Activated CD4-positive, alpha-beta T cell treated with anti-CD3 and anti-CD28 coated beads, Interleukin-2, amount 50 U/mL, for 48 hours (primary cell): ENCODE measurements at regions not wholly inside any gene's neighbourhood (a gene's known extent, or its start where the extent isn't known, plus 50 kb on each side); places are given as distances from the start of the nearest gene placed in this dataset.
"Not testable (repeated sequence)": the region's sequence is repeated elsewhere in the genome, so short reads cannot be mapped to it uniquely, and the experiment has no call there.

ENCODE experiments used
- DNase-seq, 2 experiments: peaks; one replicate each; pipeline ENCODE4 v3.0.0-alpha.2; 2020

DNA sequence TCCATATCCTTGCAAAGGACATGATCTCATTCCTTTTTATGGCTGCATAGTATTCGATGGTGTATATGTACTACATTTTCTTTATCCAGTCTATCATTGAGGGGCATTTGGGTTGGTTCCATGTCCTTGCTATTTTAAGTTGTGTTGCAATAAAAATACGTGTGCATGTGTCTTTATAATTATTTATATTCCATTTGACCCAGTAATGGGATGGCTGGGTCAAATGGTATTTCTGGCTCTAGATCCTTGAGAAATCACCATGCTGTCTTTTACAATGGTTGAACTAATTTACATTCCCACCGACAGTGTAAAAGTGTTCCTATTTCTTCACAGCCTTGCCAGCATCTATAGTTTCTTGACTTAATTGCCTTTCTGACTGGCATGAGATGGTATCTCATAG lies 972.6 kb upstream of the KCND2 start:
- not testable (repeated sequence) for DNase-seq

DNA sequence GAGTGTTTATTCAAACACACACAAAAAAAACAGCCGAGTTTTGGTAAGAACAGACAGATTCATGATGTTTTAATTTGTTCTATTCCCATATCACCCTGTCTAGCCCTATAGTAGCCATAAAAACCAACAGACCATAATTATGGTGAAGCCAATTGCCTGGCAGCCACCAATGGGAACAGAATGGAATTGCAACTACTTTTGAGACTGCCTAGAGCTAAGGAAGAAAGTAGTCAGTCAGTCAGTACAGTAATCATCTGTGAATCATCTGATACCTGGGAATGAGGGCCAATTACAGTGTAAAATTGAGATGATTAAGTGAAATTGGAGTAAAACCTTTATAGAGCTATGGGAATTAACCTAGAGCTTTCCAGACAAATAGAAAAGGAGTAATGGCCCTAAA lies 952.7 kb upstream of the KCND2 start:
- DNase-seq = no peak

DNA sequence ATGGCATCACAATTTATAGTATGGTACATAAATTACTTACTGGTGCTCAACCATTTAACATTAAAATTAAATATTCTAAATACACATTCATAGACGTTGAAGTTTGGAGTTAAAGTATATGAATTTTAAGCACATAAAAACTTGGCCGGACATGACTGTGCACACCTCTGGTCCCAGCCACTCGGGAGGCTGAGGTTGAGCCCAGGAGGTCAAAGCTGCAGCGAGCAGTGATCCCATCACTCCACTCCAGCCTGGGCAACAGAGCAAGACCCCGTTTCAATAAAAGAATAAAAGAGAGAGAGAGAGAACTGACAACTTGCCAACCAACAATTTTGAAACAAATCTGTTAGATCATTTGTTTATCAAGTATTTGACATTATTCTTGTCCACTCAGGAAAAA lies 943.3 kb upstream of the KCND2 start:
- no peak for DNase-seq

DNA sequence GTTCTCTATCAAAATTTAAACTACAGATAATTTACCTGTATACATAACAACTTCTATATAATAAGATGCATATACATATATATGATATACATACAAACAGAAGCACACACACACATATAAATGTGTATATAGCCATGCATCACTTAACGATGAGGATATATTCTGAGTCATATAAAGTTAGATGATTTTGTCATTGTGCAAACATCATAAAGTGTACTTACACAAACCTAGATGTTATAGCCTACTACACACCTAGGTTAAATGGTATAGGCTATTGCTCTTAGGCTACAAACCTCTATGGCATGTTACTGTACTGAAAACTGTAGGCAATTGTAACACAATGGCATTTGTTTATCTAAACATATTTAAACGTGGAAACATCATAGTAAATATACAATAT lies 937.6 kb upstream of the KCND2 start:
- DNase-seq = no peak

DNA sequence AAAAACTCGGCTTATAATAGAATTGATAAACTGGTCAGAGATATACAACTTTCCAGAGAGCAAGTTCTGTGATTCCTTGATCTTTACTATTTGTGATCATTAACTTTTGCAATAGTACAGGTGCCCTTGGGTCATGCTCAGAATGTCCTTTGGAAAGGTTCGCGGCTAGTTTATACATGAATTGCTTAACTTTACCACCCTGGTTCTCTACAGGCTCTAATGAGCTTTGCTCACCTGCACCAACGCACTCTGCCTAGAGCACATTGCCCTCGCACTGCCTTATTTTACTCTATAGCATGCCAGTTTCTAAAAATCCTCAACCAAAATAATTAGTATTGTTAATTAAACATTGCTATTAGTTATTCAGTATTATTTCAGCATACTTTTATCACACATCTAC lies 931.2 kb upstream of the KCND2 start:
- DNase-seq = no peak

DNA sequence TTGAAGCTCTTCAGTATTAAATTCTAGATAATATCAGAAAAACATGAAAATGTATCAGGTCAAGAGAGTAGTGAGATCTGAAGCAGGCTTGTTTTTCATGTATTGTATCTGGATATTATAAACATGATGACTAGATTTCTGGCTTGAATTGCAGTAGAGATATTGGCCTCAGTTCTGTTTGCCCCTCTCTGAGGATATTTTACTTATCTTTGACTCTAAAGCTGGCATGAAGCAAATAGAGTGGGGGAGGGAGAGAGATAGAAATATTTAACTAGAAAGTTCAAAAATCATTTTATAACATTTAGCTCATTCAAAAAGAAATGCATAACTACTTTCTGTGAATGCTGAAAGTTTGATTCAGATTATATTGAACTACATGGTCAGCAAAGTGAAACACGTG lies 929.7 kb upstream of the KCND2 start:
- no peak for DNase-seq

DNA sequence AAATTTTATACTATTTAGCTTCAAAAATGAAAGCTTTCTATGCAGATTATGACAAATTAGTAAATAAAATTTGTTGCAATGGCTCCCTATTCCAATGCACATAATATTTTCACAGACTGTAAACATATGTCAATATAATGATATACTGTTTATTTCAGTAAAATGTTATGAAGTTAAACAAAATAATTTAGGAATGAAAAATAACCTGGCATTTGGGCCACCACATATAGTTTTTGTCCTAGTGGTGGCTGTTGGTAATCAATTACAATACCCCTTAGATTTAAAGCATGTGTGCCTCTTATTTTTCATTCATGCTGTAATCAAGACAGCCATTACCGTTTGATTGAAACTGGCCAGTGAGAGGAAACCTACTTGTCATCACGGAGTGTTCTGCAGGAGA lies 928.5 kb upstream of the KCND2 start:
- no peak for DNase-seq

DNA sequence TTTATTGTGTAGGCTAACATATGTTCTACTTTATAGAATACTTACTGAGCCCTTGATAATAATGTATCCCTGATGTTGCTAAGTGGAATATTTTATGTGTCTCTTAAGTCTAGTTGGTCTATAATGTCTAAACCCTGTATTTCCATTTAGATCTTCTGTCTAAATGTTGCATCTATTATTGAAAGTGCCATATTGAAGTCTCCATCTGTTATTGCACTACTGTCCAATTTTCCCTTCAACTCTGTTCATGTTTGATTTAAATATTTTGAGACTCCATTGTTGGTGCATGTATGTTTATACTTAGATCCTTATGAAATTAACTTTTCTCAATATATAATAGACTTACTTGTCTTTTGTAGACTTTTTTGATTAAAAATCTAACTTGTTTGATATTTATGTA lies 924.5 kb upstream of the KCND2 start:
- DNase-seq = no peak

DNA sequence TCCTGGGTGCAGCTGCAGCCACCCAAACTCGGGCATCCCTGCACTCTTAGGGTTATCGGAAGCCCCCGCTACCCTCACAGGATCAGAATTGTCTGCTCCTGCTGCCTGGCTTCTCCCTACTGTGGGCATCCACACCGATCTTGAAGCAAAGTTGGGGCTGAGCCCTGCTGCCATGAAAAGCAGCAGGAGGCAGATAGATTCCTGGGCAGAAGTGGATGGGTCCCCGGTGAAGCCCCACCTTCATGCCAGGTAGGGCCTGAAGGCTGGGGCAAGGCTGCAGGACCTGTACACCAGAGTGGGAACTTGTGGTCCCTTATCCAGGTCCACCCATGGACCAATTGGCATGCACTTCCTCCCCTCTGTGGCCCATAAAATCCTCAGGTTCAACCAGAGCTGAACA lies 922.6 kb upstream of the KCND2 start:
- no peak for DNase-seq

DNA sequence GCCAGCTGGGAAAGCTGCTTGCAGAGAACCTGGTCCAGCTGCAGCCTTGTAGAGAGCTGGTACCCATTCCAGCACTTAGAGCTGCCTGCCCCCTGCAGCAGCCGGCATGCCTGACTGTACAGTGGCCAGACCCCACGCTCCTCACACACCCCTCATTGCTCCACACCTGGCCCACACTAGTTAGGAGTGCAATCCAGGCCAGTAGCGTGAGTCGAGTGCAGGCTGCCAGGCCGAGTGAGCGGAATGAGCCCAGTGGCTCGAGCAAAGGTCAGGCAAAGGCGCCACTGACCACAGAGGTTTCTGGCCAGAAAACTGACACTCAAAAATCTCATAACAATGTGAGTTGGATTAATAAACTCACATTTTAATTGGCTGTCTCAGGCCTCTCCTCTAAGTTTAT lies 921.7 kb upstream of the KCND2 start:
- no peak for DNase-seq

DNA sequence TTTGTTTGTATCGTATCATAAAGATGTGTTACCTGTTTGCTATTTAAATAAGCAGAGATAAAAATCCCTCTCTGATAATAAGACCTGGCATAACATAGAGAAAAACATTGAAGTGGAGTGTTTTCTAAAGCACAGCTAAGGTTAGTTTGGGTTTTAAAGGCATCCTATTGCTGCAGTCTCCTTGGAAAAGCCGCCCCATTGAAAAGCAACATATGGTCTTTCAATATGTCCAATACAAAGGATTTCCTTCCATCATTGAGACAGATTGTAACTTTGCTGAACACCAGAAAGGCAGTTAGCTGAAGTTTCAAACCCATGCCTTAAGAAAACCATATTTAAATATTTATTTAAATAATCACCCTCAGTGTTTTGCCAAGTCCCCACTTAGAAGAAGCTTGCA lies 898.5 kb upstream of the KCND2 start:
- no peak for DNase-seq

DNA sequence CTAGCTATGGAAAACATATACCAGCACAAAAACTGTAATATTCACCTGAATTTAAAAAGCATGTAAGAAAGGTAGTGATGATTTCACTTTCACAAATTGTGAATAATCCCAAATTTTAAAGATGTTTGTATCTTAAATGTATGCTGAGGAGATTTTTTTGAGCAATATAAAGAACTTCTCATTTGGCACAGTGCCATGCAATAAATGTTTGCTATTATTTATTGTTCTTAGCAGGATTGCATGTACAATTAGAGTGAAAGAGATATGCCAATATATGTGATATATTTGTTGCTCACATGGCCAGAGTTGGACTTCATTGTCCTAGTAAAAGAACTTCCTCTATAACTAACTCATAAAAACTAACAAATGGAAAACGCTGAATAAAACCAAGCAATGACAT lies 895.1 kb upstream of the KCND2 start:
- DNase-seq = no peak

DNA sequence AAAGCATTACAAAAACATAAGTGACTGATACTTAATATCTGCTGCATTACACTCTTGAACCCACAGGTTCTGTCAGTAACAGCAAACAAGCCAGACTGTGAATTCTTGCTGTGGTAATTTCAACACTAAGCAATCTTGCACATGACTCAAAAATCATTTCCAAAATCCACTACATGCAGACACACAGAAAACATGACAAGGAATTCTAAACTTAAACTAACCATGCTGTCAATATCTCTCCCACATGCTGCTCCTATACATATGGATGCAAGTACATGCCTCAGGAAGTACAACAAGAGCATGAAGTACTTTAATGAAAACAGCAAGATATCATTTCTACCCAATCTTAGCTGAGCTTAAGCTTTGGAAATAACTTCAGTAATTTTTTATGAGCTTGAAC lies 890.2 kb upstream of the KCND2 start:
- DNase-seq = no peak

DNA sequence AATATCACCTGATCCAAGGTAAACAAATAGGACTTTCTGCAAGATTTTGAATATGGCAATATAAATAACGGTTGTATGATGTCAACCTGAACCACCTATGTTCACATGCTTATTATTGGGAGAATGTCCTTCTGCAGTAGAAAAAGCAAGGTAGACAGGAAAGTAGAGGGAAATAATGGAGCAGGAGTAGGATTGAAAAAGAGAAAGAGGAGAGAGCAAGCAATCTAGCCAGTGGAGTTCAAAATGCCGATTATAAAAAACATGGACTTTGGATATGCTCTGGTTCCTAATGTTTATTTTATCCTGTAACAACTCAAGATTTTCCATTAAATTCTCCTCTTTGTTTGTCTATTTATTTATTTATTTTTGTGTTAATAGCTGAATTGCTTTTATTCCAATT lies 878.0 kb upstream of the KCND2 start:
- DNase-seq = no peak

DNA sequence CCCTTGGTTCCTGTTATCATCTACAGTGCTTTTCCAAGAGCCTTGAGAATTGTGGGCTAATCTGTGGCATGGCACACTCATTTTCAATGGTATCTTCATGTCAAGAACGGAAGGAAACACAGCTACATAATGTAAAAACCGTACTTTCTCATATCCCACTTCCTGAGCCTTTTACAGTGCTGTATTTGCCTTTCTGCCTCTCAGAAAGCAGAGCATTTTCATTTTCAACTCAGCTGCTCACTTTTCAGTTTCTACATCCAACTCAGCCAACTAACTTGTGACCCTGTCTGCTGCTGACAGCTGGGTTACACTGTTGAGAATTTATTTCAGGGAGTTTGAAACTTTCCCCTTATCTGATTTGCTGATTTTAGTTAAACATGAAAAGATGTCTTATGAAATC lies 875.8 kb upstream of the KCND2 start:
- DNase-seq = no peak

DNA sequence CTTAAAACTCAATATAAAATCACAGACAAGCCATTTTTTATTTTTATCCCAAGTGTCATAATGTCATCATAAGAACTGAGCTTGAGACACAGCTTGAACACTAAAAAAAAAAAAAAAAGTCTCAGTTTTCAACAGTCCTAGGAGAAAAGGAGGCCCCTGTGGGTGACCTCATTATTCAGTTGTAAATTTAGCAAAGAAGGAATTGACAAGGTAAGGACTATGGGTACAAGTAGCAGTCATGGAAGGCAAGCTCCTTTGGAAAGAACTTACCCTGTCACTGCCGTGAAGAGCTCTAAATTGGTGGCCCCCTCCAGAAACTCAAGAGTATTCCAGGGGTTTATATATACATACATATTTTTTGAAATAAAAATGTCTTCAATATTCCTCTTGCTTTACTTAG lies 864.4 kb upstream of the KCND2 start:
- DNase-seq = no peak

DNA sequence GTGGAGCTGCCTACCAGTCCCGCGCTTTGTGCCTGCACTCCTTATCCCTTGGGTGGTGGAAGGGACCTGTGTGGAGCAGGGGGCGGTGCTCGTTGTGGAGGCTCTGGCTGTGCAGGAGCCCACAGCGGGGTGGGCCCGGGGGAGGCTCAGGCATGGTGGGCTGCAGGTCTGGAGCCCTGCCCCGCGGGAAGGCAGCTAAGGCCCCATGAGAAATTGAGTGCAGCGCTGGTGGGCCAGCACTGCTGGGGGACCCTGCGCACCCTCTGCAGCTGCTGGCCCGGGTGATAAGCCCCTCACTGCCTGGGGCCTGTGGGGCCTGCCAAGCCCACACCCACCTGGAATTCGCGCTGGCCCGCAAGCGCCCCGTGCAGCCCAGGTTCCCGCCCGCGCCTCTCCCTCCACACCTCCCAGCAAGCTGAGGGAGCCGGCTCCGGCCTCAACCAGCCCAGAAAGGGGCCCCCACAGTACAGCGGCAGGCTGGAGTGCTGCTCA lies 859.6 kb upstream of the KCND2 start:
- no peak for DNase-seq

DNA sequence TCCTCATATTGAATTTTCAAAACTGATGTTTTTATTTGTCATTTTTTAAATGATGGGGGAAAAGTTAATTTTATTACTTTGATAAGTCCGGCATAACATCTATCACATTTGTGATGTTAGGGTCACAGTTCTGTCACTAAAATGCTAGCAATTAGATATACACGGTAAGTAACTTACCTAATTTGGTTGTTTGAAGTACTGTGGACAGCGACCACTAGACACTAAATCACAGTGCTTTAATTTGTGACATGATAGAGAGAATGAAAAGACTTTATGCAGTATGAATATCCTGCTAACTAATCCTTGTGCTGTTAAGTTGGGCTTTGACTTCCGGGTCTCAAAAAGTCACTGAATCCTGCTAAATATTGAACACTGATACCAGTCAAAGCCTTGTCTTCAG lies 857.3 kb upstream of the KCND2 start:
- DNase-seq = no peak

DNA sequence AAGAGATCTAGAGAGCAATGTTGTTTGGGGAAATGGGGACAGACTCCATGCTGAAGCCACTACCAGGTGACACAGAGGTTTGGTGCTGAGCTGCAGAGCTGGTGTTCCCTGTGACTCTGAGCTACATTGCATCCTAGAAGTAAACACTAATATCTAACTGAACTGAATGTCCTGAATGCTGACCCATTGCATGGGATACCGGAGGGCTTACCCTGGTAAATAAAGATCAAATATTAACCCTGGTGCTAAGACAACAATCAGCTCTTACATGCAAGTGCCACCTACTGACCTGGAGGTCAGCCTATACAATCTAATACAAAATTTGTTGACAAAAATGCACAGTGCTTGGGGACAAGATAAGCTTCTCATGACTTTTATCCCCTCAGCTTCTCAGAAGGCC lies 851.3 kb upstream of the KCND2 start:
- no peak for DNase-seq

DNA sequence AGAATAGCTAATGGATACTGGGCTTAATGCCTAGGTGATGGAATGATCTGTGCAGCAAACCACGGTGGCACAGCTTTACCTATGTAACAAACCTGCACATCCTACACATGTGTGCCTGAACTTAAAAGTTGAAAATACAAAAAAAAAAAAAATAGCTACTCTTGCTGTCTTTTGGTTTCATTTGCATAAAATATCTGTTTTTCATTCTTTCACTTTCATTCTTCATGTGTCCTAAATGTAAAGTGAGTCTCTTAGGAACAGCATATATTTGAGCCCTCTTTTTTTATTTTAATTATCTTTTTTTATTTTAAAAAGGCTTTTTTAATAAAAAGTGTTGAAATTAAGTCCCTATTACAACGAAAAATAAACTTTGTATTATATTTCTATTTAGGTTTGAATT lies 836.1 kb upstream of the KCND2 start:
- DNase-seq = no peak

DNA sequence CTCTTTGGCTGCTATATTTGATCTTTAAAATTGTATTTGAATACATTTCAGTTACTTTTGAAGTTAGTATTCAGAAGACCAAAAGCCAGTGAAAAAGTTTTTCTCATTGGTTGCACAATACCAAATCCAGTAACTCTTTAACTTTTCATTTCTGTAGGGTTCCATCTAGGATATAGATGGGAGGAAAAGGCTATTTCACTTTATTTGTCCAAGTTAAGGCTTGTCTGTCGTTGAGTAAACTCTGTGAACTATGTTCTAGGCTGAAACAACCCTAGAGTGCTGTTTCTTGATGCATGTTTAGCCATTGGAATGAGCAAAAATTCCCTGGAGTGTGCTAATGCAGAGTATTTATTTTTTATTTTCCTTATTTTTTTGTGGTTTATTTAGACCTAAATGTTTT lies 834.7 kb upstream of the KCND2 start:
- DNase-seq = no peak

DNA sequence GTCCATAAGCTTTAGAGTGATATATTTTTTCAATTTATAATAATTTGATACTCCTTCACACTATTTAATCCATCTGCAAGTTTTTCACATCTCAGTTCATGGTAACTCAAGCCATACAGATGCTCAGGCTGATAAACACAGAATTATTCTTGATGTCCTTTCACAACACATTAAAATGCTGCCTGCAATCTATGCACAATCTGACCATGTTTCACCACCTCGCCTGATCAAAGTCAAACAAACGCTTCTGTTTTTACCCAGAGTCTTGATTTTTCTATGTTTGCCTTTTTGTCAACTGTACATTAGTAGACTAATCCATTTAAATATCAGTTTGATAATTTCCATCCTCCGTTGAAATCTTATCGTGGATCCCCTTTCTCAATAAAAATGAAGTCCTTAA lies 833.8 kb upstream of the KCND2 start:
- DNase-seq = no peak

DNA sequence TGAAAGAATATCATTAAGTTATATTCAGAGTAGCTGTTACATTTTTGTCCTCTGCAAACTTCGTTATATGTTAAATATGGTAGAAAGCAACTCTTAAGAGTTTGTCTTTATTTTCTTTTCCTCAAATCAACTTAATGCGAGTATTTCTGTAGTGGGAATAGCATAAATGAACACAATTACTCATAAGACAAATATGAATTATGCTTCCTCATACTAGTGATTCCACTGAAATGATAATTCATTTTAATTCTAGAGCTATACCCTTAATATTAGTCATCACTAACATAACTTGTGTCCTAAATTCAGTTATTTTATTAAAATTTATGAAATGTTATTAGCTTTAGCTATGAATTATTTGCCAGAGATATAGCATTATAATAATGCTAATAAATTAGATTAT lies 820.6 kb upstream of the KCND2 start:
- no peak for DNase-seq

DNA sequence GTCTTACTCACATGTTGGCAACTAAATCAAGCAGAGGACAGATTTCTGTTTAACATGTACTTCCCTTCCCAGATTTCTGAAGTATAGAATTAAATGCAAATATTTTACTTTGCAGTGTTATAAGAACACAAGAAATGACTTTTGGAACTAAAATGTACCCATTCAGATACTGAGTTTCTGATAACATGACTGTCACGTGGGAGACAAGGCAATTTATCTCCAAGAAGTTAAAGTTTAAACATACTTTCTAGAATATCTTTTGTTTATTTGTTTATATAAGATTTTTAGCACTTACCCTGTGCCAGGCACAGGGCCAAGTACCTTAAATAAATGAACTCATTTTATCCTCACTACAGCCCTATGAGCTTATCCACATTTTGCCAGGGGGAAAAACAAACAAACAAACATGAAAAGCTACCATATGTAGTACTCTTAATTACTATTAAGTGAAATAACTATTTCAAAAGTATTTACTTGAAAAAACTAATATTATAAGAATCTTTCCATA lies 807.1 kb upstream of the KCND2 start:
- no peak for DNase-seq

DNA sequence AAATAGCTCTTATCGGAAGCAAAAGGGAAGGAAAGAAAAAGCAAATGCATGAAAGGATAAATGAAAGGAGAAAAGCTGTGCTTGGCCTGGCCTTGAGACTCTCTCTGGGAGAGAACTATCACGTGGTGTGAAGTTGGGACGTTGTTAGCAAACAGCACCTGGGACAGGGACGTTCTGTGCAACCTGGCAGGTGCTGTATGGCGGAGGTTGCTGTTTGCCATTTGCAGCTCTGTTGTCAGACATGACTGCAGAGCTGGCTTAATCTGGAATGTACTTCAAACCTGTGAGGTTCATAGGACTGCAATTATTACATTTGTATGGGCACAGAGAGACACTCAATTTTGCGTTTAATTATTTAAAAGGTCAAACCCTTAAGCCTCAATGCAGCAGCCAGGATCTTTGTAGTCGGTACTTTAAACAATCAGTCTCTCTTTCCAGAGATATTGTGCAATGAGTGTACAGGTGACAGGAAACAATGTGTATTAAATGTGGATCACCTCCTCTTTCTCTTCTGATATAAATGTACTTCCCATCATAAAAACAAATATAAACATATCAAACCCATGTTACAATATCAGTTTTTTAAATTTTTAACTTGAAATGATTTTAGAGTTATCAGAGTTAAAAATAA lies 800.5 kb upstream of the KCND2 start:
- DNase-seq = no peak

DNA sequence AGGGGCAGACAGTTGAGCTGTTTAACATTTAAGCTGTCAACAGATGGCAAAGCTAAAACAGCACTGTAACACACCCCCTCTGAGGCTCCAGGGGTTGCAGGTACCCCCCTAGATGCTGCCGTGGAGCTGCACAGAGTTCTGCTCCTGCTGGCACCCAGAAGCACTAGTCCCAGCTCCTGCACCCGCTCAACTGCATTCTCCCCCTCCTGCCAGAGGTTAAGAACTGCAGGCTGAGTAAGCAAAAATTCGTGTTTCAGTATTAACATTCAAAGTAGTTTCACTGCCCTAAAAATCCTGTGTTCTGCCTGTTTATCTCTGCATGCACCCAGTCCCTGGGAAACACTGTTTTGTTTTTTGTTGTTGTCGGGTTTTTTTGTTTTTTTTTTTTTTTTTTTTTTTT lies 790.8 kb upstream of the KCND2 start:
- DNase-seq = peak in 1 of 2 experiments; percentile 2
